Smooth muscle cell (in vitro differentiated cells): ENCODE measurements at regions not wholly inside any gene's neighbourhood (a gene's known extent, or its start where the extent isn't known, plus 50 kb on each side); places are given as distances from the start of the nearest gene placed in this dataset.
A peak's percentile ranks its signal among the peaks of the same experiment; 100 is the strongest.

Experiments used
- DNase-seq: peaks from one replicate; lab custom pipeline; 2025; ENCODE audit not compliant: unreplicated experiment; lab: John Stamatoyannopoulos, UW
- H2AFZ ChIP-seq: fragments of 200-600 bp; sonication (generic); 2 replicates; pipeline ENCODE4 v1.6.0; 2016; ENCODE audit warnings: antibody characterized with exemption, low read depth, mild to moderate bottlenecking
- H3F3A ChIP-seq: fragments of 200-600 bp; sonication (generic); 2 replicates; pipeline ENCODE4 v1.6.0; 2017; ENCODE audit warnings: antibody characterized with exemption, low read depth
- H3K27ac ChIP-seq: fragments of 200-600 bp; sonication (generic); 2 replicates; pipeline ENCODE4 v1.5.1; 2016; ENCODE audit warnings: low read depth, mild to moderate bottlenecking
- H3K27me3 ChIP-seq: fragments of 200-600 bp; sonication (generic); 2 replicates; pipeline ENCODE4 v1.6.1; 2016; ENCODE audit warnings: low read depth, mild to moderate bottlenecking
- H3K36me3 ChIP-seq: fragments of 200-600 bp; sonication (generic); 2 replicates; pipeline ENCODE4 v1.5.1; 2016; ENCODE audit warnings: low read depth
- H3K4me1 ChIP-seq: fragments of 200-600 bp; sonication (generic); 2 replicates; pipeline ENCODE4 v1.5.1; 2016; ENCODE audit warnings: low read depth
- H3K4me2 ChIP-seq: fragments of 200-600 bp; sonication (generic); 2 replicates; pipeline ENCODE4 v1.6.0; 2016; ENCODE audit warnings: mild to moderate bottlenecking
- H3K4me3 ChIP-seq: fragments of 200-600 bp; sonication (generic); 2 replicates; pipeline ENCODE4 v1.5.1; 2016; ENCODE audit warnings: mild to moderate bottlenecking
- H3K79me2 ChIP-seq: fragments of 200-600 bp; sonication (generic); 2 replicates; pipeline ENCODE4 v1.6.0; 2016; ENCODE audit warnings: low read depth, mild to moderate bottlenecking
- H3K9ac ChIP-seq: fragments of 200-600 bp; sonication (generic); 2 replicates; pipeline ENCODE4 v1.6.0; 2016; ENCODE audit warnings: low read depth
- H3K9me3 ChIP-seq: fragments of 200-600 bp; sonication (generic); replicated peaks from 2 replicates; pipeline ENCODE4 v1.5.1; 2016; ENCODE audit warnings: low read depth
- H4K20me1 ChIP-seq: fragments of 200-600 bp; sonication (generic); 2 replicates; pipeline ENCODE4 v1.6.0; 2016; ENCODE audit warnings: low read depth
- WGBS: methylation state at CpG from one replicate; pipeline ENCODE4 v1.1.7; 2016; ENCODE audit warnings: low lambda C conversion rate; 5-methylcytosine and 5-hydroxymethylcytosine counted together
- TF ChIP-seq, protein P1 (sequence below): fragments of 200-600 bp; sonication (generic); IDR thresholded peaks from 2 replicates; pipeline ENCODE4 v1.5.1; 2017; ENCODE audit warnings: borderline replicate concordance, mild to moderate bottlenecking, antibody characterized with exemption; ENCODE audit not compliant: insufficient read depth, poor library complexity, severe bottlenecking

DNA sequence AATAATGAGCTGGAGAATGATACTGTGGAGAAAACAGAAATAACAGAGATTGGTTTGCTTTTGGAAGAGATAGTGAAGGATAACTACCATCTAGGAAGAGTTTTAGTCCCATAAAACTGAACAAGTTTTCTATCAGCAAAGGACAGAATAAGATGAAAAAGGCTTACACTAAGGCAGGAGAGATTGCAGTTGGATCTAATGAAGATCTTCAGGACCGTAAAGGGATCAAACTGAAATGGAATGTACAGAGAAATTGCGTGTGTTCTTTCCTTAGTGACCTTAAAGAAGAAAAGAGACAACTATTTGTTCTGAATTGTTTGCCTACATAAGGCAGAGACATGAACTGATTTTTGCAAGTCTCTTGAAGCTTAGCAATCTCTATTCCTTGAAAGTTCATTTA, 191.7 kb upstream of the MTPN start:
- no peak for DNase-seq
- Histone ChIP-seq H3K27me3 (no peaks in the 10 kb centered on the region), H3K4me2 (no peak overlapping the region), H3K4me3 (no peak overlapping the region), H3K79me2 (no peaks in the 10 kb centered on the region), H3K27ac (no peak overlapping the region), H4K20me1 (no peaks in the 10 kb centered on the region), H3K36me3 (no peaks in the 10 kb centered on the region), H3K9me3 (no peaks in the 10 kb centered on the region), H2AFZ (peak overlapping the region; percentile 56), H3F3A (no peaks in the 10 kb centered on the region), H3K4me1 (peaks cover under 1% of the 10 kb centered on the region), H3K9ac (no peak overlapping the region)
- WGBS: 34% methylated on average over 2 of the region's 2 CpGs
- TF ChIP-seq, protein P1, sequence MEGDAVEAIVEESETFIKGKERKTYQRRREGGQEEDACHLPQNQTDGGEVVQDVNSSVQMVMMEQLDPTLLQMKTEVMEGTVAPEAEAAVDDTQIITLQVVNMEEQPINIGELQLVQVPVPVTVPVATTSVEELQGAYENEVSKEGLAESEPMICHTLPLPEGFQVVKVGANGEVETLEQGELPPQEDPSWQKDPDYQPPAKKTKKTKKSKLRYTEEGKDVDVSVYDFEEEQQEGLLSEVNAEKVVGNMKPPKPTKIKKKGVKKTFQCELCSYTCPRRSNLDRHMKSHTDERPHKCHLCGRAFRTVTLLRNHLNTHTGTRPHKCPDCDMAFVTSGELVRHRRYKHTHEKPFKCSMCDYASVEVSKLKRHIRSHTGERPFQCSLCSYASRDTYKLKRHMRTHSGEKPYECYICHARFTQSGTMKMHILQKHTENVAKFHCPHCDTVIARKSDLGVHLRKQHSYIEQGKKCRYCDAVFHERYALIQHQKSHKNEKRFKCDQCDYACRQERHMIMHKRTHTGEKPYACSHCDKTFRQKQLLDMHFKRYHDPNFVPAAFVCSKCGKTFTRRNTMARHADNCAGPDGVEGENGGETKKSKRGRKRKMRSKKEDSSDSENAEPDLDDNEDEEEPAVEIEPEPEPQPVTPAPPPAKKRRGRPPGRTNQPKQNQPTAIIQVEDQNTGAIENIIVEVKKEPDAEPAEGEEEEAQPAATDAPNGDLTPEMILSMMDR: no peak

DNA sequence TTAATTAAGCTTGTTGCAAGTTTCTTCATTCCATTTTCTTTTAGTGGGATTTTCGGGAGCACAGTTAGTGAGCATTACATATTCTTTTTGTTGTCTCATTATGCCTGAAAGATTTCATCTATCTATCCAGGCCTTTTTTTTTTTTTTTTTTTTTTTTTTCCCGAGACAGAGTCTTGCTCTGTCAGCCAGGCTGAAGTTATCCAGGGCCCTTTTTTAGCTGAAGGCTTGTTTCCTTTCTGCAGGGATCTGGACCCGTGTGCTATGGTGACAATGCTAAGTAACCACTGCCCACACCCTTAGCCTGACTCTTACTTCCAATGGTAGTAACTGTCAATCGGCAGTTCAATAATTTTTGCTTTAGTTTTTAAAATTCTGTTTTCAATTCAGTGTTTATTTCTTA, 190.8 kb upstream of the MTPN start:
- H3K36me3 ChIP-seq: no peaks in the 10 kb centered on the region
- no peaks in the 10 kb centered on the region for H4K20me1 ChIP-seq
- H3K4me2 ChIP-seq: no peak overlapping the region
- no peak overlapping the region for H3K9ac ChIP-seq
- H3F3A ChIP-seq: no peaks in the 10 kb centered on the region
- no peak overlapping the region for H3K4me3 ChIP-seq
- no peak overlapping the region for H2AFZ ChIP-seq
- no peaks in the 10 kb centered on the region for H3K9me3 ChIP-seq
- no peaks in the 10 kb centered on the region for H3K4me1 ChIP-seq
- no peak for DNase-seq
- TF ChIP-seq, protein P1: no peak
- 29% methylated on average over 4 of the region's 4 CpGs for WGBS
- no peaks in the 10 kb centered on the region for H3K27me3 ChIP-seq
- H3K27ac ChIP-seq: no peak overlapping the region
- no peaks in the 10 kb centered on the region for H3K79me2 ChIP-seq

DNA sequence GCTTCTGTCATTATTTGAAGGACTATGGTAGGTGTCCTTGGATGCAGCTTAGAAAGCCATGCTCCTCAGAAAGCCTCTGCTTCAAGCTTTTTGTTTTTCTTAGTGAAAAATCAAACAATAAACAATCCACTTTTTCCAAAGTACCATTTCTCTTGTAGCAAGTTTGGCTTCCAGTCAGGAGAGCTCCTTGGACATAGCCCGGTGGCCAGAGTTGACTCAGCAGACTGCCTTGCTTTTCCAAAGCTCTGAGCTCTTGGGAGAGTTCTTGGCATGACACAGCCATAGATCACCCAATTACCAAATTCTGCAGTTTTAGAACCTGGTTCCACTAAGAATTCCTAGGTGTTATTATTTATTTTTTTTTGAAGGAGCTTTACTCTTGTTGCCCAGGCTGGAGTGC, 189.4 kb upstream of the MTPN start:
- H4K20me1 ChIP-seq: no peaks in the 10 kb centered on the region
- no peaks in the 10 kb centered on the region for H3K27me3 ChIP-seq
- no peak overlapping the region for H3K4me2 ChIP-seq
- TF ChIP-seq, protein P1: no peak
- no peak for DNase-seq
- no peak overlapping the region for H2AFZ ChIP-seq
- no peak overlapping the region for H3K4me3 ChIP-seq
- H3F3A ChIP-seq: no peaks in the 10 kb centered on the region
- H3K27ac ChIP-seq: no peak overlapping the region
- no peaks in the 10 kb centered on the region for H3K4me1 ChIP-seq
- no peaks in the 10 kb centered on the region for H3K9me3 ChIP-seq
- no peak overlapping the region for H3K9ac ChIP-seq
- H3K36me3 ChIP-seq: no peaks in the 10 kb centered on the region
- 93% methylated on average over 1 of the region's 1 CpG for WGBS
- H3K79me2 ChIP-seq: no peaks in the 10 kb centered on the region

DNA sequence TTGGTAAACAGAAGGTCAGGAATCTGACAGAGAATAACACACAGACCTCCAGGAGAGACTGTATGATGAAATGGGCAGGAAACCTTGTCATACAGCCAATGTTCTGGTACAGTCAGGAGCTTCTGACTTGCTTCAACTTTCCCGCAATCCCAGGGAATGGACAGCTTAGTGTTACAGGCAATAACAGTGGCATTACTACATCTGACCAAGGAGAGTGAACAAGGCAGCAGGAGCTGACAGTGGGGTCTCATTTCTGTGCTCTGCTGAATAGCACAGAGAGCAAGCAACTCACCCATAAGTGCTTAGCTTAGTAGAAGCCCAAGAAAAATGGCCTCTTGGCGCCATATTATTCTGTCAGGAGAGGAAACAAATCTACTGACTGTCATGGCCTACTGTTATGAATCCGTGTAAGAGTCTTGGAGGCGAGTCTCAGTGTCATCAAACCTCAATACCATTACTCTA, 186.2 kb upstream of the MTPN start:
- H3K27me3 ChIP-seq: no peaks in the 10 kb centered on the region
- no peak overlapping the region for H3K4me3 ChIP-seq
- no peaks in the 10 kb centered on the region for H3K9me3 ChIP-seq
- H3K4me2 ChIP-seq: no peak overlapping the region
- no peak overlapping the region for H3K27ac ChIP-seq
- TF ChIP-seq, protein P1: no peak
- no peak overlapping the region for H3K9ac ChIP-seq
- no peak overlapping the region for H2AFZ ChIP-seq
- H3F3A ChIP-seq: no peaks in the 10 kb centered on the region
- WGBS: 96% methylated on average over 4 of the region's 4 CpGs
- DNase-seq: no peak
- H3K36me3 ChIP-seq: no peaks in the 10 kb centered on the region
- no peaks in the 10 kb centered on the region for H4K20me1 ChIP-seq
- H3K79me2 ChIP-seq: no peaks in the 10 kb centered on the region
- H3K4me1 ChIP-seq: no peaks in the 10 kb centered on the region
